Muscle of back (tissue), 3 donors: ENCODE measurements at regions not wholly inside any gene's neighbourhood (a gene's known extent, or its start where the extent isn't known, plus 50 kb on each side); places are given as distances from the start of the nearest gene placed in this dataset.

ENCODE experiments used
- DNase-seq, 3 donors: peaks; one replicate each; pipeline versions ENCODE4 v3.0.0 to v3.0.0-alpha.2; 2013

- no peak for DNase-seq
Measured at GRCh38 chr1:56442290-56442877, 137.0 kb downstream of the PLPP3 start.

- DNase-seq: no peak
Measured at GRCh38 chr1:56441601-56442000, 137.8 kb downstream of the PLPP3 start.

DNA sequence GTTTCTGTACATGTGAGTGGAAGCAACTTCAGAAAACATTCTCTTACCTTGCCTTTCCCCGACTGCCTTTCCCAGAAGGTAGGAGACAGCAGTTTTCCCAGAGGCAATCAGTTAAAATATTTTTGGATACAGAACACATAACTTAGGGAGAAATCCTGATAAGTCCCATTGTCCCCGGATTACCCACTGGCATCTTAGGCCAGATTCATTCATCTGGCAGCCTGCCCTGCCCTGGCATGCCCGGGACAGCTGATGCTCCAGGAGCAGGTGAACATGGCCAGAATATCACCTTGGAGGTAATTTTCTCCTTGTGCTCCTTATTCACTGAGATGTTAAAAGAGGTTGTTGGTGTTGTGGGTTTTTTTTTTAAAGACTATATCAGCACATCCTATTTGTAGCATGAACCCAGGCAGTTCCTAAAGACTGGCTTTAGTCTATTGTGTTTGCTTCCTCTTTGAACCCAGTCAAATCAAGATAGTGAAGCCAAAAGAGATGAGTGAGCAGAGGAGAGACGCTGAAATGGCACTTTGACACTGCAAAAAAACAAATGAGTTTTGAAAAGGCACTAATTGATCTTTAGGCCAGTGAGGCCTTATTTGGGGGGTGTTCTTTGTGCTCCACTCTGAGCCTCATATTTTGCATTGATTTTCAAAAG is 139.6 kb downstream of the PLPP3 start:
- DNase-seq: no peak

GRCh38 chr1:56438901-56439551 is 140.3 kb downstream of the PLPP3 start:
- DNase-seq: no peak

GRCh38 chr1:56437959-56438358 is 141.4 kb downstream of the PLPP3 start:
- DNase-seq: no peak

DNA sequence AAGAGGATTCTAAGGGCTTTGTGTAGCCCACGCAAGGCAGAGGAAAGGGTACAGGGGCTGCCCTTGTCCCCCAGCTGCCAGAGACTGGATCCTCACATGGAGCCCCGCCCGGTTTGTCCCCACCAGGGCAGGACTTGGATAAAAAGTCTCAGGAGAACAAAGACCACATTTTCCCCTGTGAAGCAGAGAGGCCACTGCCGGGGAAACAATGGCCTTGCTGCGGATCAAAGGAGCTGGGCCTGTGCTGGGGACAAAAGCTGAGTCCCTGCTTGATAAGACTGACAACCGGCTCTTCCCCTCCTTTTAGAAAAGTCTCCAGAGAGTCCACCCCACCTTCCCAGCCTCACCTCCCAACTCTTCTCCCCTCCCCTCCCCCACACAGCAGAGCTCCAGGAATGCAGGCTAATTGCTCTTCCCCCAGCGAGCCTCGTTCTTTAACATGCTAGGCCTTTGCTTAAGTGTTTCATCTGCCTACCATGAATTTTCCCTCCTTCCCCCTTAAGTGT is 142.4 kb downstream of the PLPP3 start:
- DNase-seq: no peak

GRCh38 chr1:56436296-56436695 is 143.1 kb downstream of the PLPP3 start:
- DNase-seq: no peak

- peak in 2 of 3 donors; percentile 58 to 71 for DNase-seq
Measured at GRCh38 chr1:56435434-56436262, 143.7 kb downstream of the PLPP3 start.

GRCh38 chr1:56434740-56435139 is 144.6 kb downstream of the PLPP3 start:
- no peak for DNase-seq

- no peak for DNase-seq
Measured at GRCh38 chr1:56434025-56434424, 145.3 kb downstream of the PLPP3 start.

DNA sequence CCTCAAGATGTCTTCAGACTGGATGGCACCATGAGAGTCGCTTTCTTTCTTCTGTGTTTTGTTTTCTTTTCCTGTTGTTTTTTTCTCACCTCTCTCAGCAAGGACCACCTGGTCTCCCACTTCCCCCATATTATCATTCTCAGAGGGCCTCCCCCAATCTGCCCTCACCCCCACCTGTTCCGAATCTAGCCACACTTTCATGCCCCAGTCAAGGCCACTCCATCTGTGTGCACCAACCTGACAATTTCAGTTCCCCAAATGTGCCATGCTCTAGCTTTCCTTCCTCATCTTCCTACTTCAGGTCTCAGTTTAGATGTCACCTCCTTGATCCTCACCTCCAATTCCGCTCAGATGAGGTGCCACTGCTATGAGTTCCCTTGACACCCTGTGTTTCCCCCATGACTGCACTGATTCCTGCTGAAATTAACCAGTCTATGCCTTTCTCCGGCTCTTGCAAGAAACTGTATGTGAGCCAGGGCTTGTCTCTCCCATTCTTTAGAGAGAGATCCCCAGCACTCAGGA is 146.2 kb downstream of the PLPP3 start:
- DNase-seq: no peak

GRCh38 chr1:56432166-56432971 is 147.0 kb downstream of the PLPP3 start:
- DNase-seq: no peak

DNA sequence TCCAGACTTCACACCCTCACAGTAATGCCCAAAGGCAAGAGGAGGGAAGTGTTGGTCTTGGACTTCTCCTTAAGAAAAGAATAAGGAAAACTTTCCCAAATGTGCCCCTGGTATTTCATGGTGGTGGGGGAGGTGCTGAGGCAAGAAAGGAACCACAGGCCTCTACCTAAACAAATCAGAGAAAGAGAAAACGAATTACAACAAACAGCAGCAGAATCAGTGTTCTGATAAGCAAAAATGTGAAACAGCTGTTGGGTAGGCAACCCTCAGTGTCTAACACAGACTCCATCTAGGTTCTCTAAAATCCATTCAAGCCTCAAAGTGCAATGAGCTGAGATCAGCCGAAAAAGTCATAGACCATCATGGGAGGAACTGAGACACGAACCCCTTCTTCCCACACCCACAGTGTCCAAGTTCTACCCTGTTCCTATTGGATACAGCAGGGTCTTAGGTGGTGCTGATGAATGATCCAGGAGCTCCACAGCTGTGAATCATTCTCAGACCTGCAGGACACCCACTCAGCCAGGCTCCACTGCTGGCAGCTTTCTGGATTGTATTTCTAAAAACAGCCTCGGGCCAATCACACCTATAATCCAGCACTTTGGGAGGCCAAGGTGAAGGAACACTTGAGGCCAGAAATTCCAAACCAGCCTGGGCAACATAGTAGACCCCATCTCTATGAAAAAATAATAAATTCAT is 149.1 kb downstream of the PLPP3 start:
- no peak for DNase-seq

DNA sequence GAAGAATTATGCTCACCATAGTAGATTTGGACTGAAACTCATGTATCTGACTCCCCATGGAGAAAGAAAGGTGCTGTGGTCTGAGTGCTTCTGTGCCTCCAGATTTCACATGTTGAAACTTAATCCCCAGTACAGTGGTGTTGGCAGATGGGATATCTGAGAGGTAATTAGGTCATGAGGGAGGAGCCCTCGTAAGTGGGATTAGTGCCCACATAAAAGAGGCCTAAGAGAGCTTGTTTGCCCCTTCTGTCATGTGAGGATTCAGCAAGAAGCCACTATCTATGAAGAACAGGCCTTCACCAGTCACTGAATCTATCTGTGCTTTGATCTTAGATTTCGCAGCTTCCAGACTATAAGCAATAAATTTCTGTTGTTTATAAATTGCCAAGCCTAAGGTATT is 150.1 kb downstream of the PLPP3 start:
- DNase-seq: no peak

DNA sequence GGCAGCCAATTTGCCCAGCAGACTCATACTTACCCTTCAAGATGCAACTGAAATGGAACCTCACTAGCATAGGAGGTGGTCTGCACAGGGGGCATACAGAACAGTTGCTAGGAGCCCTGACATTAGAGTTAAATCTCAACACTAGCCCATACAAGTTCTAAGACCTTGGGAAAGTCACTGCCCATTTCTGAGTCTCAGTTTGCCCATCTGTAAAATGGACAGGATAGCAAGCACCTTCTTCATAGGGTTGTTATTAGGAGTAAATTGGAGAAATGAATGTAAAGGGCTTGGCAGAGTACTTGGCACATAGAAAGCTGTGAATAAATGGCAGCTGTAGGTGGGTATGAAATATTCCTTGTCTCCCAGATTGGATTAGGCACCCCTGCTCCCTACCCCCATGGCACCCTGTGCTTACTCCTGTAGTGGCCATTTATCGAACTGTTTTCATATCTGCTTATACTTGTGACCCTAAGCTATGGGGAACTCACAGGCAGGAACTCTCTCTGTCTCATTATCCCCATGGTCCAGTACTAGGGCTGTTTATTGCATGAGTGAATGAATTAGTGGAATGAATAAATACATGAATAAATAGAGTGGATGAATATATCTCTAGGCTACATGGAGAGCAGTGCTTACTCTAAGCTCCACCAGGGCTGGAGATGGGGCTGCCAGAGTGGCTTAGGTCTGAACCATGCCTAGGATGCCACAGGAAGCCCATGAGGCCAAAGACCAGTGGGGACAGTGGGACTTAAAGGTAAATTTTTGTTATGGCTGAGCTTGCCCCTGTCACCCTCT is 152.6 kb downstream of the PLPP3 start:
- DNase-seq: no peak

GRCh38 chr1:56425494-56426037 is 153.8 kb downstream of the PLPP3 start:
- no peak for DNase-seq

- peak; percentile 27 to 73 (median 43) for DNase-seq
Measured at GRCh38 chr1:56424744-56425493, 154.4 kb downstream of the PLPP3 start.

GRCh38 chr1:56423716-56424115 is 155.6 kb downstream of the PLPP3 start:
- no peak for DNase-seq
